HG03469 (cell line): ENCODE measurements at regions not wholly inside any gene's neighbourhood (a gene's known extent, or its start where the extent isn't known, plus 50 kb on each side); places are given as distances from the start of the nearest gene placed in this dataset.

ENCODE experiments used
- ATAC-seq: cut with Tn5 transposase; IDR thresholded peaks from one replicate; pipeline ENCODE4 v1.9.1; 2021; ENCODE audit warnings: mild to moderate bottlenecking, moderate library complexity, moderate number of reproducible peaks; ENCODE audit not compliant: unreplicated experiment

GRCh38 chr3:66592016-66592761 lies 91.4 kb upstream of the LRIG1 start:
- ATAC-seq = no peak

GRCh38 chr3:66592927-66593625 lies 92.3 kb upstream of the LRIG1 start:
- ATAC-seq = no peak

GRCh38 chr3:66593978-66594377 lies 93.2 kb upstream of the LRIG1 start:
- no peak for ATAC-seq

- ATAC-seq = no peak
Observed at GRCh38 chr3:66597308-66597863, 96.6 kb upstream of the LRIG1 start.

GRCh38 chr3:66598168-66598567 lies 97.3 kb upstream of the LRIG1 start:
- no peak for ATAC-seq

GRCh38 chr3:66602237-66602636 lies 101.4 kb upstream of the LRIG1 start:
- no peak for ATAC-seq

- no peak for ATAC-seq
Observed at GRCh38 chr3:66602691-66603090, 101.9 kb upstream of the LRIG1 start.

- no peak for ATAC-seq
Observed at GRCh38 chr3:66603151-66603611, 102.4 kb upstream of the LRIG1 start.

- no peak for ATAC-seq
Observed at GRCh38 chr3:66604481-66604880, 103.7 kb upstream of the LRIG1 start.

GRCh38 chr3:66606126-66606525 lies 105.3 kb upstream of the LRIG1 start:
- ATAC-seq = no peak

- no peak for ATAC-seq
Observed at GRCh38 chr3:66606868-66607267, 106.0 kb upstream of the LRIG1 start.

GRCh38 chr3:66609660-66610561 lies 109.1 kb upstream of the LRIG1 start:
- ATAC-seq = no peak

- no peak for ATAC-seq
Observed at GRCh38 chr3:66610562-66610909, 109.7 kb upstream of the LRIG1 start.

- ATAC-seq = no peak
Observed at GRCh38 chr3:66615643-66616301, 115.0 kb upstream of the LRIG1 start.

GRCh38 chr3:66617351-66617750 lies 116.5 kb upstream of the LRIG1 start:
- no peak for ATAC-seq

- ATAC-seq = no peak
Observed at GRCh38 chr3:66618066-66618465, 117.2 kb upstream of the LRIG1 start.

- no peak for ATAC-seq
Observed at GRCh38 chr3:66620296-66620695, 119.5 kb upstream of the LRIG1 start.

- no peak for ATAC-seq
Observed at GRCh38 chr3:66622756-66623457, 122.1 kb upstream of the LRIG1 start.

- no peak for ATAC-seq
Observed at GRCh38 chr3:66625505-66626216, 124.8 kb upstream of the LRIG1 start.
